GM12873 (cell line): ENCODE measurements at regions not wholly inside any gene's neighbourhood (a gene's known extent, or its start where the extent isn't known, plus 50 kb on each side); places are given as distances from the start of the nearest gene placed in this dataset.

ENCODE experiments used
- TF ChIP-seq, protein P1 (sequence below): IDR thresholded peaks from 2 replicates; pipeline ENCODE4 v1.5.1; 2012; ENCODE audit warnings: low read depth, mild to moderate bottlenecking, moderate library complexity, low read length, control low read depth; ENCODE audit not compliant: insufficient read depth; ENCODE audit errors: missing control alignments

GRCh38 chr11:109062871-109063270 lies 359.1 kb upstream of the C11orf87 start:
- TF ChIP-seq, protein P1, sequence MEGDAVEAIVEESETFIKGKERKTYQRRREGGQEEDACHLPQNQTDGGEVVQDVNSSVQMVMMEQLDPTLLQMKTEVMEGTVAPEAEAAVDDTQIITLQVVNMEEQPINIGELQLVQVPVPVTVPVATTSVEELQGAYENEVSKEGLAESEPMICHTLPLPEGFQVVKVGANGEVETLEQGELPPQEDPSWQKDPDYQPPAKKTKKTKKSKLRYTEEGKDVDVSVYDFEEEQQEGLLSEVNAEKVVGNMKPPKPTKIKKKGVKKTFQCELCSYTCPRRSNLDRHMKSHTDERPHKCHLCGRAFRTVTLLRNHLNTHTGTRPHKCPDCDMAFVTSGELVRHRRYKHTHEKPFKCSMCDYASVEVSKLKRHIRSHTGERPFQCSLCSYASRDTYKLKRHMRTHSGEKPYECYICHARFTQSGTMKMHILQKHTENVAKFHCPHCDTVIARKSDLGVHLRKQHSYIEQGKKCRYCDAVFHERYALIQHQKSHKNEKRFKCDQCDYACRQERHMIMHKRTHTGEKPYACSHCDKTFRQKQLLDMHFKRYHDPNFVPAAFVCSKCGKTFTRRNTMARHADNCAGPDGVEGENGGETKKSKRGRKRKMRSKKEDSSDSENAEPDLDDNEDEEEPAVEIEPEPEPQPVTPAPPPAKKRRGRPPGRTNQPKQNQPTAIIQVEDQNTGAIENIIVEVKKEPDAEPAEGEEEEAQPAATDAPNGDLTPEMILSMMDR: no peak

DNA sequence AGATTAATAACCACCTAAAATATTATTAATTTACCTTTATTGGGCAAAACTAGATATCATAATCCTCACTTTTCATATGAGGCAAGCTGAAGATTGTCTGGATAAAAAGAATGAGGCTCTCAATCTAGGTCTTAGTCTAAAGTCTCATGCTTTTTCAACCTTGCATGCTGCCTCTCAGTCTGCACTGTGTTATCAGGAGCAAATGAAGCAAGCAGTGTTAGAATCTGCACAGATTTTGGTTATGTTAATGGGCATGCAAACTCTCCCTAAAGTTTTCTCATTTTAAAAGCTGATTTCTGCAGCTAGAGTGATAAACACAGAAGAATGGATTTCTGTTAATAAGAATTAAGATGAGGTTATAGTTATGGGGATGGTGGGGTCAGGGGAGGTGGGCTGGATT lies 350.7 kb upstream of the C11orf87 start:
- TF ChIP-seq, protein P1: no peak

DNA sequence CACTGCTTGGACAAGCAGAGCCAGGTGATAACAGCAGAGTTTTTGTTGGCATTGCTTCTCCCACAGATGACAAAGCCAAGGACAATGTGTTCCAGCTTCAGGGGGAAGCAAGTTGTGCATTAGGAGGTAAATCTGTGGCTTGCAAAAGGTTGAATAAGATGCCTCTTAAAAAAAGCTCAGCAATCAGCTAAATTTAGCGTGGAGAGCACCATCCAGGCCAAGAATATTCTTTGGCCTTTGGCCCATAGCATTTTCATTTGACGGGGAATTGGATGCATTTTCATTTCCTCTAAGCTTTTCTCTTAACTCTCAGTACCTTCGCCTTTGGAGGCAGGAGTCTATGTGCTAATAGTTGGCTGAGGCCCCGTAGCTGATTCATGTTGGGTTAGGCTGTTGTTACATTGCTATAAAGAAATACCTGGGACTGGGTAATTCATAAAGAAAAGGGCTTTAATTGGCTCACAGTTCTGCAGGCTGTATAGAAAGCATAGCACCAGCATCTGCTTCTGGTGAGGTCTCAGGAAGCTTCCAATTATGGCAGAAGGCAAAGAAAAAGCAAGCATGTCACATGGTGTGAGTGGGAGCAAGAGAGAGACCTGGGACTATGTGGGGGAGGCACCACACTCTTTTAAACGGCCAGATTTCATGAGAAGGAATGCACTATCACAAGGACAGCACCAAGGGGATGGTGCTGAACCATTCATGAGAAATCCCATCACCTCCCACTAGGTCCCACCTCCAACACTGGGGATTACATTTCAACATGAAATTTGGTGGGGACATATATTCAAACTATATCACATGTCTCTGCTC lies 350.1 kb upstream of the C11orf87 start:
- TF ChIP-seq, protein P1: no peak

- TF ChIP-seq, protein P1: no peak
Observed at GRCh38 chr11:109073032-109073822, 348.8 kb upstream of the C11orf87 start.

DNA sequence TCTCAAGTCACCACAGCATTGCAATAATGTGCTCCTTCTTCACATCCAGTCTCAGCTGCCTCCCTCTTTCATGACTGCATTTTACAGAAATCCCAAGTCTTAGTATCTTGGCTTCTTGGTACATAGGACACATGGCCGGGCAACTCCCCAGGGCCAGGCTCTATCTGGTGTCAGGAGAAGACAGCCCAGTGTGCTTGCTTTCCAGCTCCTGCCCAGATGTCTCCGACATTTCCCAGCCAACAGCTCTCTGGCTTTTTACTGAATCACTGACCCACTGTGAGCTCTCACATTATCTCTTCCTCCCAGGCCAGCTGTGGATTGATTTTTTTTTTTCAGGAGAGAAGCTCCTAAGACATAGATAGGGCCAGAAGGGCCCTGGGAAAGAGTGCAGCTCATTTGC lies 346.0 kb upstream of the C11orf87 start:
- TF ChIP-seq, protein P1: no peak

- TF ChIP-seq, protein P1: no peak
Observed at GRCh38 chr11:109076870-109077269, 345.1 kb upstream of the C11orf87 start.

DNA sequence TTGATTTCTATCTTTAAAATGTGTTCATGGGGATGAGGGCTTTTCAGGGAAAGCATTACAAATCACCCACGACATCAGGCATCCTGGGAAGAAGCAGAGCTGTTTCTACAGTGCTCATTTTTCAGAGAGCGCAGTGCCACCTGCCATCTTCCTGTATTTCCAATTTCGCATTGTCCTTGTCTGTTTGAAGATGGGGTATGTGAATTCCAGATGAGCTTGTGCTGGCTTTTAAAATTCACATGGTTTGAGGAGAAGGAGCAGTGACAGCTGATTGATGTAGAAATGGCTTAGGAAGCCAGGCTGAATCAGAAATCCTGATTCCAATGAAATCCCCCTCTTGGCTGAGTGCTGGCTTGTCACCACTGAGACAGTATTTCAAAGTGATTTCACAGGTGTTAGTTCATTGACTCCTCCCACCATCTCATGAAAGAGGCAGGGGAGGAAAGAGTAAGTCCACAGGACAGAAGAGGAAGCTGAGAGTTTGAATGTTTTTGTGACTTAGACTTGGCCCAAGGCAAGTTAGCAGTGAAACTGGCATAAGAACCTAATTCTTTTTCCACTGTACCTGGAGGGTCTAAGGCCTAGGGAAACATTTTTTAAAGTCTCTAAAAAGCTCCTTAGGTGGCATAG lies 344.6 kb upstream of the C11orf87 start:
- TF ChIP-seq, protein P1: no peak
